Fibroblast of lung (primary cell): ENCODE measurements at regions not wholly inside any gene's neighbourhood (a gene's known extent, or its start where the extent isn't known, plus 50 kb on each side); places are given as distances from the start of the nearest gene placed in this dataset.

Source experiments
- EZH2 ChIP-seq: IDR thresholded peaks from 2 replicates; pipeline ENCODE4 v1.5.1; 2012; ENCODE audit warnings: low read length, control low read depth, mild to moderate bottlenecking; ENCODE audit errors: missing control alignments
- TF ChIP-seq, protein P1 (sequence below), 2 donors: IDR thresholded peaks in 1 of 2; conservative IDR thresholded peaks in 1 of 2; 1 replicate in 1 of 2; 2 replicates in 1 of 2; pipeline ENCODE4 v1.5.1; 2011 to 2012; ENCODE audit warnings: low read length in 2 of 2, control low read depth in 1 of 2, inconsistent platforms in 1 of 2, low read depth in 1 of 2, mild to moderate bottlenecking in 1 of 2

DNA sequence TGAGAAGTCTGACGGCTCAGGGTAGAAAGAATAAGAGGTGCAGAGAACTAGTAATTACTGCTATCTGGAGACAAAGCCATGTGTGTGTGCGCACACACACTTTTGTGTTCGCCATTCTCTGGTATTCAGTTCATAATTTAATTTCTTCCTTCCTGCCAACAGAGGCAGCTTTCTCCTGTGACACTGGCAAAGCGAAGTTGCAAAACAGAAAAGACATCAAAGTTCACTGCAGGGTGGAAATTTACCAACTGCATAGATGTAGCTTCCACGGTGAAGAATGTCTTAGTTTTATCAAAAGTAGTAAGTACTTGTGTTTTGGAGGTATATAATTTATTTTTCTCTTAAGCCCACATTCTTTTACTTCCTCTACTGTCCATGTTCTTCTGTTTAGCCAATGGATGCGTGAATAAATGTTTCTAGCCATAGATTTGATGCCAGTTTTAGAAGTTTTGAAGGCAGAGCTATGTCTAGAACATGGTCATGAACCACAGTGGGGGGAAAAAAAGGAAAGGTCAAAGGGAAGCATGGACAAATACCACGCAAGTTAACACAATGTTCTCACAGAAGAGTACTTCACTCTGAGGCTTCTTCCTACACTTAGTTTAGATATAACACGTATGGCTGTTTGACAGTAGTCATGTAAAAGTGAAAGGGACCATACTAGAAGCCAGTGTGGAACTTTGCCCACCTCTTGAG is 536.5 kb upstream of the GRIA1 start:
- TF ChIP-seq, protein P1, sequence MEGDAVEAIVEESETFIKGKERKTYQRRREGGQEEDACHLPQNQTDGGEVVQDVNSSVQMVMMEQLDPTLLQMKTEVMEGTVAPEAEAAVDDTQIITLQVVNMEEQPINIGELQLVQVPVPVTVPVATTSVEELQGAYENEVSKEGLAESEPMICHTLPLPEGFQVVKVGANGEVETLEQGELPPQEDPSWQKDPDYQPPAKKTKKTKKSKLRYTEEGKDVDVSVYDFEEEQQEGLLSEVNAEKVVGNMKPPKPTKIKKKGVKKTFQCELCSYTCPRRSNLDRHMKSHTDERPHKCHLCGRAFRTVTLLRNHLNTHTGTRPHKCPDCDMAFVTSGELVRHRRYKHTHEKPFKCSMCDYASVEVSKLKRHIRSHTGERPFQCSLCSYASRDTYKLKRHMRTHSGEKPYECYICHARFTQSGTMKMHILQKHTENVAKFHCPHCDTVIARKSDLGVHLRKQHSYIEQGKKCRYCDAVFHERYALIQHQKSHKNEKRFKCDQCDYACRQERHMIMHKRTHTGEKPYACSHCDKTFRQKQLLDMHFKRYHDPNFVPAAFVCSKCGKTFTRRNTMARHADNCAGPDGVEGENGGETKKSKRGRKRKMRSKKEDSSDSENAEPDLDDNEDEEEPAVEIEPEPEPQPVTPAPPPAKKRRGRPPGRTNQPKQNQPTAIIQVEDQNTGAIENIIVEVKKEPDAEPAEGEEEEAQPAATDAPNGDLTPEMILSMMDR (conservative IDR thresholded peaks at IDR 0.05 in 1 of 2, IDR thresholded peaks at IDR 0.05 in 1 of 2; ENCODE audit: low read depth in 1 of 2, low read length in 2 of 2): no peak
- no peak for TF ChIP-seq EZH2
